GM19452 (cell line): ENCODE measurements at regions not wholly inside any gene's neighbourhood (a gene's known extent, or its start where the extent isn't known, plus 50 kb on each side); places are given as distances from the start of the nearest gene placed in this dataset.

Experiments used
- ATAC-seq: cut with Tn5 transposase; IDR thresholded peaks from one replicate; pipeline ENCODE4 v1.9.1; 2021; ENCODE audit not compliant: unreplicated experiment

GRCh38 chr6:147855803-147856482 is 347.5 kb downstream of the SAMD5 start:
- ATAC-seq, result no peak

- ATAC-seq, result no peak
Measured at GRCh38 chr6:147856687-147857086, 348.2 kb downstream of the SAMD5 start.

- no peak for ATAC-seq
Measured at GRCh38 chr6:147858421-147858820, 349.9 kb downstream of the SAMD5 start.

GRCh38 chr6:147859071-147859470 is 350.6 kb downstream of the SAMD5 start:
- no peak for ATAC-seq

GRCh38 chr6:147861696-147862095 is 353.2 kb downstream of the SAMD5 start:
- no peak for ATAC-seq

- no peak for ATAC-seq
Measured at GRCh38 chr6:147867433-147868226, 359.1 kb downstream of the SAMD5 start.

- ATAC-seq, result no peak
Measured at GRCh38 chr6:147868427-147869190, 360.1 kb downstream of the SAMD5 start.

- no peak for ATAC-seq
Measured at GRCh38 chr6:147869201-147869600, 360.7 kb downstream of the SAMD5 start.

GRCh38 chr6:147869869-147870268 is 361.4 kb downstream of the SAMD5 start:
- no peak for ATAC-seq

GRCh38 chr6:147870506-147871110 is 362.1 kb downstream of the SAMD5 start:
- no peak for ATAC-seq

GRCh38 chr6:147872002-147872401 is 363.5 kb downstream of the SAMD5 start:
- no peak for ATAC-seq

- no peak for ATAC-seq
Measured at GRCh38 chr6:147873816-147874215, 365.3 kb downstream of the SAMD5 start.

GRCh38 chr6:147874322-147874721 is 365.8 kb downstream of the SAMD5 start:
- no peak for ATAC-seq

GRCh38 chr6:147879031-147879580 is 370.6 kb downstream of the SAMD5 start:
- ATAC-seq, result no peak

GRCh38 chr6:147881432-147881831 is 372.9 kb downstream of the SAMD5 start:
- ATAC-seq, result no peak

- no peak for ATAC-seq
Measured at GRCh38 chr6:147888374-147888773, 379.9 kb downstream of the SAMD5 start.

- no peak for ATAC-seq
Measured at GRCh38 chr6:147891671-147892070, 383.2 kb downstream of the SAMD5 start.

GRCh38 chr6:147892476-147892875 is 384.0 kb downstream of the SAMD5 start:
- no peak for ATAC-seq

GRCh38 chr6:147895272-147895671 is 386.8 kb downstream of the SAMD5 start:
- ATAC-seq, result no peak

- no peak for ATAC-seq
Measured at GRCh38 chr6:147900247-147900830, 391.8 kb downstream of the SAMD5 start.

- no peak for ATAC-seq
Measured at GRCh38 chr6:147903321-147903720, 394.8 kb downstream of the SAMD5 start.
